NCI-H1092 (cell line): ENCODE measurements at regions not wholly inside any gene's neighbourhood (a gene's known extent, or its start where the extent isn't known, plus 50 kb on each side); places are given as distances from the start of the nearest gene placed in this dataset.
"Not testable (repeated sequence)": the region's sequence is repeated elsewhere in the genome, so short reads cannot be mapped to it uniquely, and the experiment has no call there.

Experiments
- DNase-seq: peaks from one replicate; lab custom pipeline; 2025; lab: John Stamatoyannopoulos, UW

GRCh38 chr7:86592185-86592584 is 51.5 kb upstream of the GRM3 start:
- DNase-seq: no peak

- DNase-seq: no peak
These were observed 69.7 kb upstream of the GRM3 start for GRCh38 chr7:86574006-86574405.

GRCh38 chr7:86558680-86559501 is 84.8 kb upstream of the GRM3 start:
- DNase-seq: no peak

- DNase-seq: no peak
These were observed 109.1 kb upstream of the GRM3 start for GRCh38 chr7:86534641-86535040.

GRCh38 chr7:86504229-86504628 is 139.5 kb upstream of the GRM3 start:
- no peak for DNase-seq

- DNase-seq: no peak
These were observed 143.7 kb upstream of the GRM3 start for GRCh38 chr7:86499986-86500385.

- no peak for DNase-seq
These were observed 157.9 kb upstream of the GRM3 start for GRCh38 chr7:86485827-86486226.

- no peak for DNase-seq
These were observed 164.6 kb upstream of the GRM3 start for GRCh38 chr7:86479144-86479543.

GRCh38 chr7:86477343-86477935 is 166.3 kb upstream of the GRM3 start:
- DNase-seq: no peak

GRCh38 chr7:86470763-86471162 is 172.9 kb upstream of the GRM3 start:
- no peak for DNase-seq

- DNase-seq: peak; percentile 78
These were observed 173.9 kb upstream of the GRM3 start for GRCh38 chr7:86469680-86470295.

- no peak for DNase-seq
These were observed 189.0 kb upstream of the GRM3 start for GRCh38 chr7:86454753-86455152.

- no peak for DNase-seq
These were observed 190.3 kb upstream of the GRM3 start for GRCh38 chr7:86453454-86453853.

GRCh38 chr7:86448856-86449255 is 194.9 kb upstream of the GRM3 start:
- DNase-seq: no peak

- no peak for DNase-seq
These were observed 198.4 kb upstream of the GRM3 start for GRCh38 chr7:86445285-86445684.

GRCh38 chr7:86444245-86444644 is 199.5 kb upstream of the GRM3 start:
- DNase-seq: no peak

- not testable (repeated sequence) for DNase-seq
These were observed 203.3 kb upstream of the GRM3 start for GRCh38 chr7:86440420-86440819.

GRCh38 chr7:86437951-86438450 is 205.7 kb upstream of the GRM3 start:
- DNase-seq: no peak

- no peak for DNase-seq
These were observed 211.9 kb upstream of the GRM3 start for GRCh38 chr7:86431761-86432160.

- no peak for DNase-seq
These were observed 231.9 kb upstream of the GRM3 start for GRCh38 chr7:86411814-86412213.

GRCh38 chr7:86407291-86407690 is 236.4 kb upstream of the GRM3 start:
- no peak for DNase-seq

- DNase-seq: no peak
These were observed 251.9 kb upstream of the GRM3 start for GRCh38 chr7:86391813-86392212.

- not testable (repeated sequence) for DNase-seq
These were observed 268.1 kb upstream of the GRM3 start for GRCh38 chr7:86375602-86376001.
